ENCODE measurements at regions not wholly inside any gene's neighbourhood (a gene's known extent, or its start where the extent isn't known, plus 50 kb on each side); places are given as distances from the start of the nearest gene placed in this dataset.

GRCh38 chr10:44435196-44435595 is 50.3 kb upstream of the CXCL12 start:
- no peak for DNase-seq

GRCh38 chr10:44436240-44436639 is 51.3 kb upstream of the CXCL12 start:
- DNase-seq: no peak

GRCh38 chr10:44437840-44438511 is 53.1 kb upstream of the CXCL12 start:
- DNase-seq: no peak

GRCh38 chr10:44439239-44439957 is 54.5 kb upstream of the CXCL12 start:
- no peak for DNase-seq

DNA sequence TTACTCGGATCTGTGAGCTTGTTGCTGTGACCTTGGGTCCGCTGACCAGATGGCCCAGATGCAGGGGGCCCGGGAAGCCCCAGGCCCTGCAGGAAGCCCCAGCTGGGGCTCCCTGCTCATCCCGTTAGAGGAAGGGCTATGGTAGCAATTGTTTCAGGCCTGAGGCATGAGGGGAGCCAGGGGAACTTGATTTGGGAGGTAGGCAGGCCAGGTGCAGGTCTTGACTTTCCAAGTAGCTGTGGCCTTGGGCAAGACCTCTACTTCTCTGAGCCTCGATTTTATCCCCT is 55.0 kb upstream of the CXCL12 start:
- DNase-seq: no peak

DNA sequence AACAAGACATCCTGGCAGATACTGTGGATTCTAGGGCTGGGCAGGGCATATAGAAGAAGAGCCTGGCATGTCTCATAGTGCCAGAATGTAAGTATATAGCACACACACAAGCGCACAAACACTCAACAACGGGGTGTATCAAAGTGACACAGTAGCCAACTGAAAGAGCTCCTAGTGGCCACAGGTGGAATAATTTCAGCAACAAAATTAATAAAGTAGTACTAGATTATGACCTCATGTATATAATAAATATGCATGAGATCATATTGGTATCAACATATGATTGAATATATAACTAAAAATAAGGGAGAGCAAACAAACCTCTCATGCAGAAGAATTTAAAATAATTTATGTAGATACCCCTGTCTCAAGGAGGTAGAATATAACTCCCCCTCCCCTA is 72.4 kb upstream of the CXCL12 start:
- no peak for DNase-seq

- no peak for DNase-seq
Measured at GRCh38 chr10:44458671-44459413, 73.9 kb upstream of the CXCL12 start.

DNA sequence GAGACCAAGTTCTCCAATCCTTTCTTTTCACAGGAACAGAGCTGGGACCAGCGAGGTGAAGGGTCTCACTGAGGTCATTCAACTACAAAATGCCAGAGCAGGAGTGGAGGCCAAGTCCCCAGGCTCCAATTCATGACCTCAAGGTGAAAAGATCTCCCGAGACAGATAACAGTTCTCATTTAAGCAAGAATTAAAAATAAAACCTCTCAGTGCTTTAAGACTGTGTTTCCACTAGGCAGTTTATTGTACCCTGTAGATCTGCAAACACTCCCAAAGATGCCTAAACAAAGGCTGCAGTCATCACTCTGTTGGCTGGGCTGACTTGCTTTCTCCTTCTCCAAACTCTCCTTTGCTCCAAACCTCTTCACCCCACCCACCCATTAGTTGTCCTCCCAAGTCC is 74.8 kb upstream of the CXCL12 start:
- DNase-seq: no peak

- no peak for DNase-seq
Measured at GRCh38 chr10:44460416-44460815, 75.5 kb upstream of the CXCL12 start.

GRCh38 chr10:44462338-44462914 is 77.5 kb upstream of the CXCL12 start:
- DNase-seq: no peak

- no peak for DNase-seq
Measured at GRCh38 chr10:44463511-44464121, 78.7 kb upstream of the CXCL12 start.

GRCh38 chr10:44464503-44464902 is 79.6 kb upstream of the CXCL12 start:
- DNase-seq: no peak

GRCh38 chr10:44465401-44466115 is 80.7 kb upstream of the CXCL12 start:
- DNase-seq: no peak

GRCh38 chr10:44466236-44466635 is 81.3 kb upstream of the CXCL12 start:
- no peak for DNase-seq

DNA sequence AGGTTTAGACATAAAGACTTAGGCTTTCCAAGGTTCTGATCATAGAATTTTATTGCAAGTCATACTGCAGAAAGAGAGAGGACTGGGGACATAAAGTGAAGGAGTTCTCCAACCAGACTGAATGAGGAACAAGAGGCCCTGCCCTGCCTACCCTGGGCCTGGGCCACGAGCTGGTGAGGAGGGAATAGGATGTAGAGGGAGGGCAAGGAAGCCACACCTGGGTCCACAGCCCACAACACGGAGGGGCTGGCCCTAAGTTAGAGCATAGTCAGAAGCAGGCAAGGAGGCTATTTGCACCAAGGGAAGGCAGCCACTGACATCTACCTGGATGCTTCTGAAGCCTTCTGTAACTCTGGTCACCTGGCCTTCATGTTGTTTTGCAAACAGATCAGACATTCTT is 82.2 kb upstream of the CXCL12 start:
- DNase-seq: no peak

DNA sequence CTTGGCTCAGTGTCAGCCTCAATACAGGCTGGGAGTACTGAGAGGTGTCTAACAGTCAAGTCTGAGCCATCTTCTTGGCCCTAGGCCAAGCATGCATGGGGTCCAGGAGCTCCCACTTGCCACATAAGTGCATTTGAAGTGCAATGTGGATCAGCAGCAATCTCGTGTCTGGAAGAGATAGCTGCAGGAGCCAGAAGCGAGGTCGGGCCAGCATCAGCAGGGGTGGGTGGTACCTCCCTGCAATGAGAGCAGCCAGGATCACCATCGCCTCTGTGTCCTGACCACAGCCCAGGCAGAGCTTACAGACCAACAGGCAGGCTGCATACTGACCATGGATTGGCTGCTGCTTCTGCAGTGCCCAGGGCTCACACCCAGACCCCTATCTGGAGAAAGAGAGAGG is 83.0 kb upstream of the CXCL12 start:
- DNase-seq: no peak

GRCh38 chr10:44468525-44468924 is 83.6 kb upstream of the CXCL12 start:
- DNase-seq: no peak

- DNase-seq: no peak
Measured at GRCh38 chr10:44468965-44469364, 84.1 kb upstream of the CXCL12 start.

GRCh38 chr10:44470784-44471183 is 85.9 kb upstream of the CXCL12 start:
- no peak for DNase-seq

DNA sequence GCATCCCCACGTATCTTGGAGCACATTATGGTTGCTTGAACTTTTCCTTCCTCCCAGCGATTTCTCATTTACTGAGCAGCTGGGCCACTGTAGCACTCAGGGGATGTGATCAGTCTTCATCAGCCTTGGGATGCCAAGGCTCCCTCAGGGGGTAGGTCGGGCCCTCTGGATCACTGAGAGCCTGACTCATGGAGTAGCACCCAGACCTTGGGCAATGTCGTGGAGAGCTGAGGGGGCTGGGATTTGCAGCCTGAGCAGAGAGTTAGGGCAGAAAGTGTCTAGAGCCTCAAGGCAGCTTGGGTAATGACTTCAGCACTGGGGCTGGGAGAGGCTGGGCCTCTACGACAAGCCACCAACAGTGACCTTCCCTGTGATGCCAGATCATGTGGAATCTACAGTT is 86.5 kb upstream of the CXCL12 start:
- DNase-seq: no peak

GRCh38 chr10:44473146-44473545 is 88.2 kb upstream of the CXCL12 start:
- DNase-seq: no peak

DNA sequence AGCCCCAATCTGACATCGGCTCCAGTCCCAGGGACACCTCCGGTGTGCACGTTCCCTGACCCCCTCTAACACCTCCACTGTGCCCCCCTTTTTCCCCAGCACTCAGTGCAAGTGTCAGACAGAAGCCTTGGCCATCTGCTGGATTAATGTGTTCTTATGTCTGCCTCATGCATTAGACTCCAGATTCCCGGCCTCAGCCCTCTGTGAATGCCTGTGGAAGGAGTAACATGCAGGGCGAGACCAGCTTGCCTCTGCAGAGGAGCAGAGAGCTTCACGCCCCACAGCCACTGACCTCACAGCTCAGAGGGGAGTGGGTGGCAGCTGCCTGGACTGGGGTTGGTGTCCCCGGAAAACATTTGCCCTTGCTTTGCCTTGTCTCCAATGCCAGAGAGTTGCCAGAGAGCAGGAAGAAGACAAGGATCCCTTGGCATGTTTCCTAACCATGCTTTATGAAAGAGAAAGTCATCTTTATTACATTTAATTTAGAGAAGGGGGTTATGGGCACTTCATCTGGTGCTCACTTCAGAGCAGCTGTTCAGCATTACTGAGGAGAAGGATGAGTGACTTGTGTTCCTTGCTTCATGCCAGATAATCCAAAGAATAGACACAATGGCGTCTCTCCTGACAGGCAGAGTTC is 91.6 kb upstream of the CXCL12 start:
- DNase-seq: no peak

Measured in NCI-H1694 (cell line).